ENCODE measurements at regions not wholly inside any gene's neighbourhood (a gene's known extent, or its start where the extent isn't known, plus 50 kb on each side); places are given as distances from the start of the nearest gene placed in this dataset.

DNA sequence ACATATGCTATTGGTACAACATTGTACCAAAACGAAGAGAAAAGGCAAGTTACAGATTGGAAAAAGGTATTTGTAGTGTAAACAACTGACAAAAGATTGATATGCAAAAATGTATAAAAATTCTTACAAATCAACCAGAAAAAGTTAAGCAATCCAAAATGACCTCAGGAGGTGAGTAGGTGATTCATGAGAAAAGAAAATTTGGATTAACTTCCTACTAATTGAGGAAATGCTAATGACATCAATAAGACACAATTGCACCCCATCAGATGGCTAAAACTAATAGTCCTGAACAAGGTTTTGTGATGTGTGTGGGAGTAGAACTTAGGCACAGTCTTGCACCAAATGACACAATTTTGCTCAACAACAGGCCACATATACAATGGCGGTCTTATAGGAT is 129.3 kb downstream of the COPS8 start:
- TF ChIP-seq POLR2A (IDR thresholded peaks at IDR 0.05) (no peak), CTCF (IDR thresholded peaks at IDR 0.05) (no peak)

Data from stomach (tissue), 4 donors.